Type B pancreatic cell (in vitro differentiated cells): ENCODE measurements at regions not wholly inside any gene's neighbourhood (a gene's known extent, or its start where the extent isn't known, plus 50 kb on each side); places are given as distances from the start of the nearest gene placed in this dataset.
"Not testable (repeated sequence)": the region's sequence is repeated elsewhere in the genome, so short reads cannot be mapped to it uniquely, and the experiment has no call there.

ENCODE experiments used
- DNase-seq: peaks from one replicate; pipeline ENCODE4 v3.0.0; 2021; ENCODE audit warnings: mixed read lengths; ENCODE audit not compliant: unreplicated experiment; ENCODE audit errors: extremely low spot score
- H3K27ac Mint-ChIP-seq: 2 replicates; pipeline ENCODE4 v1.8.0; 2021; ENCODE audit warnings: mild to moderate bottlenecking, mixed read lengths
- H3K27me3 Mint-ChIP-seq: 2 replicates; pipeline ENCODE4 v1.8.0; 2021; ENCODE audit warnings: mixed read lengths
- H3K36me3 Mint-ChIP-seq: 2 replicates; pipeline ENCODE4 v1.8.0; 2021; ENCODE audit warnings: mixed read lengths
- H3K4me1 Mint-ChIP-seq: one replicate; pipeline ENCODE4 v1.8.0; 2021; ENCODE audit warnings: mixed read lengths; ENCODE audit not compliant: unreplicated experiment
- H3K4me3 Mint-ChIP-seq: 2 replicates; pipeline ENCODE4 v1.8.0; 2021; ENCODE audit warnings: mild to moderate bottlenecking, mixed read lengths
- H3K9me3 Mint-ChIP-seq: 2 replicates; pipeline ENCODE4 v1.8.0; 2021; ENCODE audit warnings: mixed read lengths
- TF ChIP-seq, protein P1 (sequence below): fragments of 200-600 bp; sonication (generic); conservative IDR thresholded peaks from 2 replicates; pipeline ENCODE4 v1.5.0; 2021; ENCODE audit warnings: antibody characterized with exemption, mild to moderate bottlenecking

DNA sequence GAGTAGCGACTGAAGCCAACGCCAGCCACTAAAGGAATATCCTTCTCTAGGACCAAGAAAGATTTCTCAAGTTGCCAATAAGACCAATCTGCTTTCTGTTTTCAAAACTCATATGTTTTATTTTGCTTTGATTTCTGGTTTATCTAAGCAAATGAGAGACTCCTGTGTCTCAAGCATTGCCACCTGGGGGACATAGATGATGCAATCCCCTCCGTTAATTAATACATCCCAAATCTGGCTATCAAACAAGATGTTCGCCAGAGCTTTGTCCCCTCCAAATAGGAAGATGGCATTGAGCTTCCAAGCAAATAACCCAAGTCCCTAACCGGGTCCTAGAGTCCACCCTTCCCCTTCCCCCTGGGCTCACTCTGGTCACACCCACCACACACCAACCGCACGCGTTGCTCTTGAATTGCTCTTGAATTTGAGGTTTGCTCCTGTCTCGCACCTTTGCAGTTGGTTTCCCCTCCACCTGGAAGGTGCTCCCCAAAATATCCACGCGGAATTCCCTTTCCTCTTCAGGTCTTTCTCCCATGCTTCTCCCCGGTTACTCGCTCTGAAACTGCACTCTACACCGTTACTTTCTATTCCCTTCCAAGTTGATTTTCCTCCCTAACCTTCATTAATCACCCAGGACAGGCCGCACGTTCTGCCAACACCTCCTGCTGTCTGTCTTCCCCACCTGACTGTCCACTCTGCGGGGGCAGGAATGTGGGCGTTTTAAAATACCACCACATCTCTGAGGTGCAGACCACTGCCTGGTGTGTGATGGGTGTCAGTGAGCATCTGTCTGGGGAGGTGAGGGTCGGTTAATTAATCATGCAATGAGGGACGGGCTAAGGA, 64.1 kb upstream of the RNF32 start:
- TF ChIP-seq, protein P1, sequence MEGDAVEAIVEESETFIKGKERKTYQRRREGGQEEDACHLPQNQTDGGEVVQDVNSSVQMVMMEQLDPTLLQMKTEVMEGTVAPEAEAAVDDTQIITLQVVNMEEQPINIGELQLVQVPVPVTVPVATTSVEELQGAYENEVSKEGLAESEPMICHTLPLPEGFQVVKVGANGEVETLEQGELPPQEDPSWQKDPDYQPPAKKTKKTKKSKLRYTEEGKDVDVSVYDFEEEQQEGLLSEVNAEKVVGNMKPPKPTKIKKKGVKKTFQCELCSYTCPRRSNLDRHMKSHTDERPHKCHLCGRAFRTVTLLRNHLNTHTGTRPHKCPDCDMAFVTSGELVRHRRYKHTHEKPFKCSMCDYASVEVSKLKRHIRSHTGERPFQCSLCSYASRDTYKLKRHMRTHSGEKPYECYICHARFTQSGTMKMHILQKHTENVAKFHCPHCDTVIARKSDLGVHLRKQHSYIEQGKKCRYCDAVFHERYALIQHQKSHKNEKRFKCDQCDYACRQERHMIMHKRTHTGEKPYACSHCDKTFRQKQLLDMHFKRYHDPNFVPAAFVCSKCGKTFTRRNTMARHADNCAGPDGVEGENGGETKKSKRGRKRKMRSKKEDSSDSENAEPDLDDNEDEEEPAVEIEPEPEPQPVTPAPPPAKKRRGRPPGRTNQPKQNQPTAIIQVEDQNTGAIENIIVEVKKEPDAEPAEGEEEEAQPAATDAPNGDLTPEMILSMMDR: no peak
- no peak for DNase-seq
- H3K27ac Mint-ChIP-seq: no peak overlapping the region
- H3K4me1 Mint-ChIP-seq: no peaks in the 10 kb centered on the region
- no peaks in the 10 kb centered on the region for H3K36me3 Mint-ChIP-seq
- no peaks in the 10 kb centered on the region for H3K9me3 Mint-ChIP-seq
- peaks cover 39% of the 10 kb centered on the region for H3K27me3 Mint-ChIP-seq
- H3K4me3 Mint-ChIP-seq: no peak overlapping the region

DNA sequence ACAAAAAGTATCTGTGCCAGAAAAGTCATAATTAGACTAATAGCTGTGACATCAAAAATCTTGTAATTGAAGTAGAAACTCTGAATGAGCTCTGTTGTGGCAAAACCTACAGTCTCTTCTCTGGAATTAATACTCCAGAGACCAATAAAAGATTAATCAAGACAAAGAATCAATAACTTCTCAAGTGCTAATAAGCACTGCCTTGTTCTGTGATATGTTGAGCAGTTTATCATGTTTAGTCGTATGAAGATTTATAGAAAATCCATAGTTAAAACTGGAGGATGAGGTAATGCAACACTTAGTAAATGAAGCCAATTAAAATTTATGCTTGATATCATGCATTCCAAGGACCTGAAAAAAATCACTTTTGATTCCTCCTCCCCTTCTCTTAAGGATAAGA, 72.3 kb upstream of the RNF32 start:
- TF ChIP-seq, protein P1: no peak
- no peak overlapping the region for H3K27ac Mint-ChIP-seq
- no peak overlapping the region for H3K4me3 Mint-ChIP-seq
- DNase-seq: no peak
- peaks cover 7% of the 10 kb centered on the region for H3K9me3 Mint-ChIP-seq
- H3K4me1 Mint-ChIP-seq: no peaks in the 10 kb centered on the region
- peaks cover 3% of the 10 kb centered on the region for H3K27me3 Mint-ChIP-seq
- H3K36me3 Mint-ChIP-seq: no peaks in the 10 kb centered on the region

DNA sequence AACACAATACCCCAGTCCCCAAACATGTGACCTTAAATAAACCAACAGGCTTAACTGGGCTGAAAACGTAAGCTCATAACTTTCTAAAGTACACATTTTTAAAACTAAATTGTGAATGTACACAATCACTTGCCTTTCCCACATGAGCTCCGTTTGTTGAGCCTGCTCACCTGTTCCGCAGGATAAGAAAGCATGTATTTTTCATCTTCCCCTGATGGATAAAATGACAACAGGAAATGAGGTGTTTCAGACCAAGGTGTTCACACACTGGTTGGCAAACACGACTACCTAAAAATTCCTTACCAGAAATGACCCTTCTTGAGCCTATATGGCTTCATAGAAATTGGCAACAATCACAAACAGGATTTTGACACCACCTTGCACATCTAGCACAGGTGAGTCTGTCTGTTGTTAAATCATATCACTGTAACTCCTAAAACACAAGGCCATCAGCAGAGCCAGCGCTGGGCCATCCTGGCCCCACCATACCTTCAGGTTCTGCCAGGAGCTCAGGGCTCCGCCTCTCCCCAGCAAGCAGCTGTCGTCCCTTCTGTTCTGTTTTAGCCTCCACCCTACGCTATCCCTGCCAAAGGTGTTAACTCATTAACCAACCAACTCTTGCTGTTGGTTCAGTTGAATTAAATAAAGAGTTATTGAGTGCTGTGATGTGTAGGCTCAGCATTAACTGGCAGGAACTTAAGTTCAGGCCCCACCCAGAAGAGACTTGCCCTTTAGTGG, 73.6 kb upstream of the RNF32 start:
- no peak overlapping the region for H3K4me3 Mint-ChIP-seq
- H3K9me3 Mint-ChIP-seq: peaks cover 7% of the 10 kb centered on the region
- H3K36me3 Mint-ChIP-seq: no peaks in the 10 kb centered on the region
- H3K27ac Mint-ChIP-seq: no peak overlapping the region
- TF ChIP-seq, protein P1: no peak
- no peak for DNase-seq
- H3K27me3 Mint-ChIP-seq: no peaks in the 10 kb centered on the region
- no peaks in the 10 kb centered on the region for H3K4me1 Mint-ChIP-seq

DNA sequence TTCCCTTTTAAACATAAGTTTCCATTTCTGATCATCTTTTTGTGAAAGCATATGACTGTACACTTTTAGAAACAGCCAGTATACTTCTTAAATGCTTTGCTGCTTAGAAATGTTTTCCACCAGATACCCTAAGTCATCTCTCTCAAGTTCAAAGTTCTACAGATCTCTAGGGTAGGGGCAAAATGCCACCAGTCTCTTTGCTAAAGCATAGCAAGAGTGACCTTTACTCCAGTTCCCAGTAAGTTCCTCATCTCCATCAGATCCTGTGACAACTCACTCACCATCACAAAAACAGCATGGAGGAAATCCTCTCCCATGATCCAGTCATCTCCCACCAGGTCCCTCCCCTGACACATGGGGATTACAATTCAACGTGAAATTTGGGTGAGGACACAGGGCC, 75.6 kb upstream of the RNF32 start:
- not testable (repeated sequence) for H3K4me3 Mint-ChIP-seq

DNA sequence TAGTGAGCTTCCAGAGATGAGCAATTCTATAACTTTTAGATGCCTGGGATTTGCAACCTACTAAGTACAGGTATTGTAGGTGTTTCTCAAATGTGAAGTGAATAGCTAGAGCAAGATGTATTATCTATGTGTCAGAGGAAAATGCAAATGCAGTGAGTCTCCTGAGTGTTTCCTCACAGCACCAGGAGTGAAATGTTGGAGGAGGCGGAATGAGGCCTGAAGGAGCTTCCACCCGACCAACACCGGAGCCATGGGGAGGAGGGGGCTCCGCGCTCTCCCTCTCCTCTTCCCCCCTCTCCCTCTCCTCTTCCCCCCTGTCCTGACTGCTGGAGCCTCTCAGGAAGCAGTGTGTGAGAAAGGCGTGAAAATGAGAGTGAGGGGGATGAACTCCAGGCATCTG, 79.9 kb upstream of the RNF32 start:
- no peak for DNase-seq
- no peak overlapping the region for H3K4me3 Mint-ChIP-seq
- peaks cover 7% of the 10 kb centered on the region for H3K9me3 Mint-ChIP-seq
- no peak overlapping the region for H3K27ac Mint-ChIP-seq
- TF ChIP-seq, protein P1: no peak
- no peaks in the 10 kb centered on the region for H3K36me3 Mint-ChIP-seq
- H3K4me1 Mint-ChIP-seq: no peaks in the 10 kb centered on the region
- H3K27me3 Mint-ChIP-seq: no peaks in the 10 kb centered on the region

More for the DNA sequence above, 75.6 kb upstream of the RNF32 start:
- not testable (repeated sequence) for H3K9me3 Mint-ChIP-seq, DNase-seq, H3K36me3 Mint-ChIP-seq, H3K4me1 Mint-ChIP-seq, H3K27me3 Mint-ChIP-seq, H3K27ac Mint-ChIP-seq

DNA sequence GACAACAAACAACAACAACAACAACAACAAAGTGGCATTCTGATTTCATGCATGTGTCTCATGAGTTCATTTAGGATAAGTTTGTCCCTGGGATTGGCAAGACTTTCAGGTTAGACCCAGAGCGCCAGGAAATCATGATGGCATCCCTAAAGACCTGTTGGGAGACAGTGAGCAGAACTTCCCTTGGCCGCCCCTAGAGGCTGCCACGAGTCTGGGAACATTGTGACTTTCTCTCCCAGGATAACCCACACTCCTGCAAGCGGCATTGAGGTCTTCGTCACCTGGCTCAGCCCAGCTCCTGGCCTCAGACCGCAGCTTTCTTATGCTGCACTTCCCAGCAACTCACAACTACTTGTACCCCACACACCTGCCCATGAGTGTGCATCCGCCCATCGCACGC, 80.5 kb upstream of the RNF32 start:
- no peak overlapping the region for H3K27ac Mint-ChIP-seq
- no peak for DNase-seq
- H3K27me3 Mint-ChIP-seq: no peaks in the 10 kb centered on the region
- H3K9me3 Mint-ChIP-seq: peaks cover 7% of the 10 kb centered on the region
- no peaks in the 10 kb centered on the region for H3K36me3 Mint-ChIP-seq
- TF ChIP-seq, protein P1: peak; percentile 62
- H3K4me1 Mint-ChIP-seq: no peaks in the 10 kb centered on the region
- H3K4me3 Mint-ChIP-seq: no peak overlapping the region
